ENCODE measurements at regions not wholly inside any gene's neighbourhood (a gene's known extent, or its start where the extent isn't known, plus 50 kb on each side); places are given as distances from the start of the nearest gene placed in this dataset.
A peak's percentile ranks its signal among the peaks of the same experiment; 100 is the strongest.
"Not testable (repeated sequence)": the region's sequence is repeated elsewhere in the genome, so short reads cannot be mapped to it uniquely, and the experiment has no call there.

DNA sequence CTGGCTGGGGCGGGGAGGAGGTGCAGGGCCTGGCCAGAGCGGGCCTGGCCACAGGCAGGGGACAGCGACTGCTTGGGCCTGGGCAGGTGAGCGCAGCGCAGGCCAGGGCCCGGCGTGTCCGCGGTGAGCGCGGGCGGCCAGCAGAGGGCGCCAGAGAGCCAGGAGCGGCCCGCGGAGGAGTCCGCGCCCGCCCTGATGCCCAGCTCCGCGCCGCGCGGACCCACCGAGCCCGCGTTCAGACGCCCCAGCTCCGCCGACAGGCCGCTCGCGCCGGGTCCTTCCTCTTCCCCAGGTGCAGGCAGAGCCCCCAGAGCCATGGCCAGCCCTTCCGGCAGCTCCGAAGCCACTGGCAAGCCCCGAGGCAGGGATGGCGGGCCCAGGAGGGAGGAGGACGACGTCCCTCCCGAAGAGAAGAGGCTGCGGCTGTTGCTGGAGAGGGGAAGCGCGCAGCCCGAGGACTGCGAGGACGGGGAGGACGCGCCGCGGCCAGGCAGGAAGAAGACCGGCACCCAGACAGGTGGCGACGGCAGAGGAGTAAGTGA lies 171.1 kb upstream of the OSBPL11 start:
- Histone ChIP-seq H3K4me3 (replicated peaks in 1 of 3) (peak overlapping the region in 2 of 3 donors; percentile 35 to 38), H3K27ac (peak overlapping the region; percentile 22 to 61 (median 30))
- H3K27me3 ChIP-seq; H3K9me3 ChIP-seq; intact Hi-C loops (cut with DNase I); H3K36me3 ChIP-seq; H3K4me1 ChIP-seq: not testable (repeated sequence)
- TF ChIP-seq, protein P1, sequence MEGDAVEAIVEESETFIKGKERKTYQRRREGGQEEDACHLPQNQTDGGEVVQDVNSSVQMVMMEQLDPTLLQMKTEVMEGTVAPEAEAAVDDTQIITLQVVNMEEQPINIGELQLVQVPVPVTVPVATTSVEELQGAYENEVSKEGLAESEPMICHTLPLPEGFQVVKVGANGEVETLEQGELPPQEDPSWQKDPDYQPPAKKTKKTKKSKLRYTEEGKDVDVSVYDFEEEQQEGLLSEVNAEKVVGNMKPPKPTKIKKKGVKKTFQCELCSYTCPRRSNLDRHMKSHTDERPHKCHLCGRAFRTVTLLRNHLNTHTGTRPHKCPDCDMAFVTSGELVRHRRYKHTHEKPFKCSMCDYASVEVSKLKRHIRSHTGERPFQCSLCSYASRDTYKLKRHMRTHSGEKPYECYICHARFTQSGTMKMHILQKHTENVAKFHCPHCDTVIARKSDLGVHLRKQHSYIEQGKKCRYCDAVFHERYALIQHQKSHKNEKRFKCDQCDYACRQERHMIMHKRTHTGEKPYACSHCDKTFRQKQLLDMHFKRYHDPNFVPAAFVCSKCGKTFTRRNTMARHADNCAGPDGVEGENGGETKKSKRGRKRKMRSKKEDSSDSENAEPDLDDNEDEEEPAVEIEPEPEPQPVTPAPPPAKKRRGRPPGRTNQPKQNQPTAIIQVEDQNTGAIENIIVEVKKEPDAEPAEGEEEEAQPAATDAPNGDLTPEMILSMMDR (IDR thresholded peaks at IDR 0.05) = peak in 5 of 6 experiments; percentile 61 to 94 (median 79)
- peak in 1 of 2 donors; percentile 20 for TF ChIP-seq POLR2A (IDR thresholded peaks at IDR 0.05)
- WGBS, 2 donors = 0 to 1% methylated on average over 8 to 14 of the region's 54 CpGs
- DNase-seq = peak; percentile 54 to 66

DNA sequence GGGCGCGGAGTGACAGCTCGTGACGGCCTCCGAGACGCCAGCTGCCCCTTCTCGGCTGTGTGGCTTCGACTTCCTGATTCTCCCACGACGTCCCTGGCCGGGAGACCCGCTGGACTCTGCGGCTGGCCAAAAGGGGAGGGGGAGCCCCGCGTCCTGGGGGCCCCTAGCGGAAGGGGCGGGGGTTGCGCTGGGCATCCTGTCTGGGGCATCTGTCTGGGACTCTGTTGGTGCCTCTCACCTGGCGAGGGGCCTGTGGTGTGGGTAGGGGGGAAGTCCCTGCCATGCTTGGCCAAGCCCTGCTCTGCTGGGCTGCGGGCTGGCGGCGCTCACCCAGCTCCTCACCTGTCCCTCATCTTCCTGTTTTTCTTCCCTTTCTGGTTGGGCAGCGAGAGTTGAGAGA lies 171.6 kb upstream of the OSBPL11 start:
- Histone ChIP-seq H3K4me3 (replicated peaks in 1 of 3) (peak overlapping the region in 1 of 3 donors; percentile 38), H3K27ac (peak overlapping the region in 2 of 3 donors; percentile 30 to 61)
- DNase-seq = peak; percentile 24 to 31
- WGBS, 2 donors = 8 to 20% methylated on average over 5 to 10 of the region's 23 CpGs
- H3K9me3 ChIP-seq; H3K36me3 ChIP-seq; intact Hi-C loops (cut with DNase I); H3K27me3 ChIP-seq; H3K4me1 ChIP-seq: not testable (repeated sequence)
- TF ChIP-seq, protein P1 (IDR thresholded peaks at IDR 0.05) = peak in 1 of 6 experiments; percentile 13

DNA sequence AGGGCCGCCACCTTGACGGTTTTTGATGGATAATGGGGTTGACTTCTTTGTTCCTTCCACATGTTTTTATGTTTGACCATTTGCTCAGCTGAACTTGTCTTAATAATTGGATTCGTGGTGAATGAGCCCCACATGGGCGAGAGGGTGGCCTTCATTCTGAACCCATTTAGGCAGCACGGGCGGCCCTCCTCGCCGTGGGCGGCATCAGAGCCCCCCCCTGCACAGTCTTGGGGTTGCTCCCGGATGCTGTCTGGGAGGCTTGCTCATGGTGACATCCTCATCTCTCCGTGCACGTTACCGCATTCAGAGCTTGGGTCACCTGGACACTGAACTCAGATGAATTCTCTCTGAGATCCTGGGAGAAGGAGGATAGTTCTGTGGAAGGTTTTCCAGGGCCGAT lies 172.3 kb upstream of the OSBPL11 start:
- Histone ChIP-seq H3K36me3 (no peaks in the 10 kb centered on the region), H3K4me1 (peaks cover 0 to 4% of the 10 kb centered on the region in 2 donors), H3K4me3 (replicated peaks in 1 of 3) (peak overlapping the region in 1 of 3 donors; percentile 38), H3K27ac (no peak overlapping the region), H3K9me3 (no peaks in the 10 kb centered on the region), H3K27me3 (no peaks in the 10 kb centered on the region)
- WGBS, 2 donors = 93 to 95% methylated on average over 12 to 14 of the region's 14 CpGs
- intact Hi-C loops (cut with DNase I) = no loop called here
- no peak for TF ChIP-seq POLR2A (IDR thresholded peaks at IDR 0.05)
- TF ChIP-seq, protein P1 (IDR thresholded peaks at IDR 0.05) = no peak
- no peak for DNase-seq

DNA sequence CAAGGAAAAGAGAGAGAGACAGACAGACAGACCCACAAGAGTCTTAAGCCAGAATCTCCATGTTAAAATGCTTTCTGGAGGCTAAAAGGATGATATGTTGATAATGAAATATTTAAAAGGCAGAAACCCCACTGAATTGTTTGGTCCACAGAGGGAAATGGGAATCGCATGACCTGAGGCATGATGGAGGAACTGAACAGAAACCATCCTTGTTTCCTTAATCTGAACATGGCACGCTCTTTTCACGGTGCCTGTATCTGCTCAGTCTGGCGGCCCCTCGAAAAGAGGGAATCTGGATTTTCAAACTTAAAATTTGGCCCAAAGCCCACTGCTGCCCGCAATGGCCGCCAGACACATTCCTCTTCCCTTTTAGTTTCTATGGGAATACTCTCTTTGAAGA lies 173.5 kb upstream of the OSBPL11 start:
- H3K27me3 ChIP-seq; H3K27ac ChIP-seq; H3K36me3 ChIP-seq; intact Hi-C loops (cut with DNase I); H3K4me3 ChIP-seq (replicated peaks in 1 of 3); H3K4me1 ChIP-seq; DNase-seq; H3K9me3 ChIP-seq: not testable (repeated sequence)
- 41 to 59% methylated on average over 7 of the region's 7 CpGs for WGBS, 2 donors

DNA sequence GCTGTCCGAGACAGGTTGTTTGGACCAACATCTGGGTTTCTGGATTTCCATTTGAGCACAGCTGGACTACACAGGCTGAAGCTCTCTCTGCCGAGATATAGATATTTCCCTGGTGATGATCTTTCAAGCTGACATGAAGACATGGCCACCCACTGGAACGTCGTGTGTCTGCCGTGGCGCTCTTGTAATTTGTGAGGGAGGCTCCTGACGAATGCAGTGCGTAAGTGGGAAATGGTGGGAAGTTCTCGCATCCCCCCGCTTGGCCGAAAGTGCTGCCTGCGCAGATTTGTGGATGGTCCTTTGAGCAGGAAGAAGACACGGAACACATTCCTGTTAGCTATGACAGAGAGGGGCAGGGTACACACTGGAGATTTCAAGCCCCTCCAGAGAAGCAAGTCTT lies 176.2 kb upstream of the OSBPL11 start:
- H3K4me3 ChIP-seq (replicated peaks in 1 of 3); H3K9me3 ChIP-seq; DNase-seq; H3K27me3 ChIP-seq; H3K36me3 ChIP-seq; H3K4me1 ChIP-seq; intact Hi-C loops (cut with DNase I); H3K27ac ChIP-seq: not testable (repeated sequence)
- 76 to 88% methylated on average over 11 to 12 of the region's 13 CpGs for WGBS, 2 donors

DNA sequence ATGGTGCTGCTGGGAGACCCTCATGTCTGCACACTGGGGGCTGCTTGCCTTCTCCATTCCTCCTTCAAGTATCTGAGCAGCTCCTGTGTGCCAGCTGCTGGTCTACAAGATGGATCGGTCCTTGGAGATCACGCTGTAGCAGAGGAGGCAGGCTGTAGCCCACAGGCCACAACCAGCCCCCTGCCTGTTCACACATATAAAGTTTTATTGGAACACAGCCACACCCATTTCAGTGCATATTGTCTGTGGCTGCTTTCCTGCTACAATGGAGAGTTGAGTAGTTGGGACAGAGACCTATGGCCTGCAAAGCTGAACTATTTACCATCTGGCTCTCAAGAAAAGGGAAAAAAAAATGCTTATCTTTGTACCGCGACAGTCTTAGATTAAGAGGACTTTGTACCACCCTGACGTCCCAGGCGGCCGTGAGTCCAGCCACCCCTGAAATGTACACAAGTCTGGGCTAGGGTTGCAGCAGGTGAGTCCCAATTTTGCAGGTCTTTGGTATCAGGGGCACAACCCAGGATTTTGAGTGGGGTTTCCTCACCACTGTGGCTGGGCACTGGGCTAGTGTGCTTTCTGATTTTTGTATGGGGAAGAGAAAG lies 179.2 kb upstream of the OSBPL11 start:
- intact Hi-C loops (cut with DNase I); H3K27ac ChIP-seq; H3K4me1 ChIP-seq; DNase-seq; H3K9me3 ChIP-seq; H3K36me3 ChIP-seq; H3K27me3 ChIP-seq; H3K4me3 ChIP-seq (replicated peaks in 1 of 3): not testable (repeated sequence)
- WGBS, 2 donors = 87 to 100% methylated on average over 2 to 7 of the region's 7 CpGs

DNA sequence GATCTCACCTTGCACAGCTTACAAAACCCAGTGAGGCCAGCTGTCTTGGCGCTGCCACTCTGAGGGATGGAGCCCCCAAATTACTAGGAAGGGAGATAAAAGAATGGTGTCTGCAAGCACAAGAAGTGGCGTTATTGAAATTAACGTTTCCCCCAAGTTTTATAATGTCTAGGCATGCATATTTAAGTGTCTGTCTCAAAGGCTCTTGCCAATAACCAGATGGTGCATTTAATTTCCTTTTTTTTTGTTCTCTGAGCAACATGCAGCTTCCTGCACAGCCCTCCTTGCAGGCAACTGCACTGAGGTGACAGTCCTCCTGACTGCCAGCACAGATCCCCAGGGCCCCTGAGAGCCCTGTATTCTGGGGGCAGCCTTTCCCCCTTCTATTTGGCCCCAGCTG lies 179.8 kb upstream of the OSBPL11 start:
- whole genome bisulfite sequencing, 2 donors = 36 to 65% methylated on average over 2 to 3 of the region's 3 CpGs
- H3K27me3 ChIP-seq; H3K9me3 ChIP-seq; DNase-seq; H3K4me1 ChIP-seq; H3K4me3 ChIP-seq (replicated peaks in 1 of 3); intact Hi-C loops (cut with DNase I); H3K27ac ChIP-seq; H3K36me3 ChIP-seq: not testable (repeated sequence)

DNA sequence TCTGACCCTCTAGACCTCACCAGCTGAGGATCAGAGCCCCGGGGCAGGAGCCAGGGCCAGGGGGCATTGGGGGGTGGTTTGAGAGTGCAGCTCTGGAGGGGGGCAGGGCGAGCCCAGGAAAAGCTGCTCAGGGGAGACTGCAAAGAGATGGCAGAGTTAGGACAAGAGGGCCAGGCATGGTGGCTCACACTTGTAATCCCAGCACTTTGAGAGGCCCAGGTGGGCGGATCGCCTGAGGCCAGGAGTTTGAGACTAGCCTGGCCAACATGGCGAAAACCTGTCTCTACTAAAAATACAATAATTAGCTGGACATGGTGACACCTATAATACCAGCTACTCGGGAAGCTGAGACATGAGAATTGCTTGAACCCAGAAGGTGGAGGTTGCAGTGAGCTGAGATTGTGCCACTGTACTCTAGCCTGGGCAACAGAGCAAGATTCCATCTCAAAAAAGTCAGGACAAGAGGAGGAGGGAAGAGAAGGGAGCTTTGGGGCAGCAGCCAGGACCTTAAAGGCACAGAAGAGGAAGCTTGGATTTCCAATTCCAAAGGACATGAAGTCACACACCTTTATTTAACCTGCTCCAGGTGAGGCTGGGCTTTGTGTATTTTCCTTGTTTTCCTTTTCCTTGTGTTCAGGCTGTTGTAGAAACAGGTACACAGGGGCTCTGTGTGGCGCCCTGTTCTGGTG lies 180.5 kb upstream of the OSBPL11 start:
- H3K27ac ChIP-seq; H3K36me3 ChIP-seq; H3K9me3 ChIP-seq; intact Hi-C loops (cut with DNase I); DNase-seq; H3K4me1 ChIP-seq; H3K27me3 ChIP-seq; H3K4me3 ChIP-seq (replicated peaks in 1 of 3): not testable (repeated sequence)
- 68 to 81% methylated on average over 6 to 7 of the region's 7 CpGs for whole genome bisulfite sequencing, 2 donors

DNA sequence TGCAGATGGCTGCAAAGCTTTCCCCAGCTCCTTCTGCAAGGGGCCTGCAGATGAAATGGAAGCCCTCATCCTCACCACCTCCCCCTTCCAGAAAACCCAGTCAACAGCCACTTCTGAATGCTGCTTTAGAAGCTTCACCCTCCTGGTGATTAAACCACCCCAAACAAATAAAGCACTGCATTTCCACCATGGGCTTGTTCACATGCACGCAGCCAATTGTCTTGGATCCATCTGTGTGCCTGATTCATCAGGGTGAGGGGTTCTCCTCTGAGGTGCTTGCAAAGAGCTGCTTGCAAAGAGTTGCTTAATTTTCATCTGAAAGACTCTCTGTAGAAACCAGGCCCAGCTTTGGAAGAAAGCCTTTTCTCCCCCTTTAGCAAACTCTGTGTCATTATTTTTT lies 184.0 kb upstream of the OSBPL11 start:
- H3K36me3 ChIP-seq; H3K27ac ChIP-seq; H3K4me3 ChIP-seq (replicated peaks in 1 of 3); H3K9me3 ChIP-seq; DNase-seq; H3K4me1 ChIP-seq; H3K27me3 ChIP-seq; intact Hi-C loops (cut with DNase I): not testable (repeated sequence)
- 53 to 61% methylated on average over 1 of the region's 1 CpG for WGBS, 2 donors

DNA sequence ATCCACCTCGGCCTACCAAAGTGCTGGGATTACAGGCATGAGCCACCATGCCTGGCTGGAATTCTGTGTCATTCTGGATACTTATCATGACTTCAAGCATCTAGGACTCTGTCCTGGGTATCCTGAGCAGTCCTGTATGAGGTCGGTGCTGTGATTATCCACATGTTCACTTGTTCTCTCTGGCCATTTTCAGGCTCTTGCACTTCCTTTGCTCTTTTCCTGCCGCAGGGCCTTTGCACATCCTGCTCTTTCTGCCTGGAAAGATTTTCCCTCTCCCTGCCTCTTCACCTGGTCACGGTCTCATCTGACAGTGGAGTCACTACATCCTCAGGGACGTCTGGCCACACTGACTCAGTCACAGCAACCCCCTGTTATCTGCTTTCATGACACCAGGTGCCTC lies 184.6 kb upstream of the OSBPL11 start:
- WGBS, 2 donors = 87 to 88% methylated on average over 5 of the region's 5 CpGs
- H3K4me3 ChIP-seq (replicated peaks in 1 of 3); H3K4me1 ChIP-seq; H3K27ac ChIP-seq; intact Hi-C loops (cut with DNase I); H3K27me3 ChIP-seq; H3K36me3 ChIP-seq; DNase-seq; H3K9me3 ChIP-seq: not testable (repeated sequence)

Data from thyroid gland (tissue), 4 donors.